ENCODE measurements at regions not wholly inside any gene's neighbourhood (a gene's known extent, or its start where the extent isn't known, plus 50 kb on each side); places are given as distances from the start of the nearest gene placed in this dataset.

DNA sequence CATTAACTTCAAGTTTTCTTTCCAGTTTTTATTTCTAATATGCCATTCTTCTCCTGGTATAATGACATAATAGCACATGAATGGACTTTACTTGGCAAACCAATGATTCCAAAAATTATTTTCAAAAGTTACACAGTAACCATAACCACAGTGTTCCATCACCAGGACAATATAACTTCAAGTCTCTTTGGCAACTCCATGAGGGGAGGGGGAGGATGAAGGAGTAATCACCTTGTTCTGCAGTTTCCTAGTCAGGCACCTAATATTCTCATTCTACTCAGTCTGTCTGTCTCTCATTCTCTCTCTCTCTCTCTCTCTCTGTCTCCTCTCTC, 66.6 kb downstream of the BTG1 start:
- TF ChIP-seq, protein P1, sequence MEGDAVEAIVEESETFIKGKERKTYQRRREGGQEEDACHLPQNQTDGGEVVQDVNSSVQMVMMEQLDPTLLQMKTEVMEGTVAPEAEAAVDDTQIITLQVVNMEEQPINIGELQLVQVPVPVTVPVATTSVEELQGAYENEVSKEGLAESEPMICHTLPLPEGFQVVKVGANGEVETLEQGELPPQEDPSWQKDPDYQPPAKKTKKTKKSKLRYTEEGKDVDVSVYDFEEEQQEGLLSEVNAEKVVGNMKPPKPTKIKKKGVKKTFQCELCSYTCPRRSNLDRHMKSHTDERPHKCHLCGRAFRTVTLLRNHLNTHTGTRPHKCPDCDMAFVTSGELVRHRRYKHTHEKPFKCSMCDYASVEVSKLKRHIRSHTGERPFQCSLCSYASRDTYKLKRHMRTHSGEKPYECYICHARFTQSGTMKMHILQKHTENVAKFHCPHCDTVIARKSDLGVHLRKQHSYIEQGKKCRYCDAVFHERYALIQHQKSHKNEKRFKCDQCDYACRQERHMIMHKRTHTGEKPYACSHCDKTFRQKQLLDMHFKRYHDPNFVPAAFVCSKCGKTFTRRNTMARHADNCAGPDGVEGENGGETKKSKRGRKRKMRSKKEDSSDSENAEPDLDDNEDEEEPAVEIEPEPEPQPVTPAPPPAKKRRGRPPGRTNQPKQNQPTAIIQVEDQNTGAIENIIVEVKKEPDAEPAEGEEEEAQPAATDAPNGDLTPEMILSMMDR (IDR thresholded peaks at IDR 0.05) = no peak
- TF ChIP-seq POLR2A (IDR thresholded peaks at IDR 0.05) = no peak

Data from uterus (tissue), 2 donors.